HFF-Myc (cell line): ENCODE measurements at regions not wholly inside any gene's neighbourhood (a gene's known extent, or its start where the extent isn't known, plus 50 kb on each side); places are given as distances from the start of the nearest gene placed in this dataset.

Experiments
- DNase-seq: peaks from one replicate; pipeline ENCODE4 v3.0.0-alpha.2; 2011; ENCODE audit warnings: low read depth; ENCODE audit errors: extremely low read depth
- H3K4me3 ChIP-seq: replicated peaks from 2 replicates; pipeline ENCODE4 v1.5.1; 2011; ENCODE audit warnings: low read depth, mild to moderate bottlenecking, control low read depth, low read length
- CTCF ChIP-seq: IDR thresholded peaks from 2 replicates; pipeline ENCODE4 v1.5.1; 2012; ENCODE audit warnings: mild to moderate bottlenecking, low read depth, low read length, control low read depth; ENCODE audit errors: missing control alignments

GRCh38 chr10:47205192-47205591 lies 94.8 kb upstream of the GDF10 start:
- DNase-seq: no peak
- H3K4me3 ChIP-seq: no peak overlapping the region
- TF ChIP-seq CTCF: no peak

- no peak for TF ChIP-seq CTCF
- DNase-seq: no peak
- H3K4me3 ChIP-seq: no peak overlapping the region
These were observed 93.3 kb upstream of the GDF10 start for GRCh38 chr10:47206449-47207280.

GRCh38 chr10:47207281-47207615 lies 92.7 kb upstream of the GDF10 start:
- no peak overlapping the region for H3K4me3 ChIP-seq
- DNase-seq: no peak
- no peak for TF ChIP-seq CTCF

GRCh38 chr10:47207894-47208469 lies 92.0 kb upstream of the GDF10 start:
- TF ChIP-seq CTCF: no peak
- no peak overlapping the region for H3K4me3 ChIP-seq
- DNase-seq: no peak

GRCh38 chr10:47209466-47209865 lies 90.5 kb upstream of the GDF10 start:
- no peak overlapping the region for H3K4me3 ChIP-seq
- no peak for TF ChIP-seq CTCF
- no peak for DNase-seq

GRCh38 chr10:47214520-47214919 lies 85.5 kb upstream of the GDF10 start:
- TF ChIP-seq CTCF: no peak
- H3K4me3 ChIP-seq: no peak overlapping the region
- DNase-seq: no peak
